Posterior cingulate gyrus (tissue), 11 donors: ENCODE measurements at regions not wholly inside any gene's neighbourhood (a gene's known extent, or its start where the extent isn't known, plus 50 kb on each side); places are given as distances from the start of the nearest gene placed in this dataset.
"Not testable (repeated sequence)": the region's sequence is repeated elsewhere in the genome, so short reads cannot be mapped to it uniquely, and the experiment has no call there.

Source experiments
- DNase-seq, 10 donors: peaks; one replicate each; pipeline versions ENCODE4 v3.0.0 to v3.0.0-alpha.2; 2020 to 2021; ENCODE audit warnings: mixed read lengths in 3 of 10
- intact Hi-C: fragments of 100-400 bp; cut with DNase I; formaldehyde crosslinking; loops from one replicate; pipeline ENCODE4 v1.15.1; 2023

GRCh38 chr10:84626397-84627087, 298.2 kb downstream of the CCSER2 start:
- no peak for DNase-seq
- intact Hi-C loops: no loop called here

DNA sequence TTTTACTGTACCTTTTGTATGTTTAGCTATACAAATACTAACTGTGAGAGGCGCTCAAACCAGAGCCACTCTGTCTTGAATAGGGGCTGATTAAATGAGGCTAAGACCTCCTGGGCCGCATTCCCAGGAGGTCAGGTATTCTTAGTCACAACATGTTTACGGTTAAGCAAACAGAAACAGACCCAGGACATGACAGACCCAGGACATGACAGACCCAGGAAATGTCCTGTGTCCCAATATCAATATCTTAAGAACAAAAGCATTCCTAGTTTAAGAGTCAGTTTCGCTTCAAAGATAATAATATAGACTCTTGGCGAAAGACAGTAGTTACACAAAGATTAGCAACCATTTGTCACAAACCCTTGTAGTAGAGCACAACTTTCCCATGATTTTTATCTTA, 304.5 kb downstream of the CCSER2 start:
- no peak for DNase-seq
- intact Hi-C loops: no loop called here

DNA sequence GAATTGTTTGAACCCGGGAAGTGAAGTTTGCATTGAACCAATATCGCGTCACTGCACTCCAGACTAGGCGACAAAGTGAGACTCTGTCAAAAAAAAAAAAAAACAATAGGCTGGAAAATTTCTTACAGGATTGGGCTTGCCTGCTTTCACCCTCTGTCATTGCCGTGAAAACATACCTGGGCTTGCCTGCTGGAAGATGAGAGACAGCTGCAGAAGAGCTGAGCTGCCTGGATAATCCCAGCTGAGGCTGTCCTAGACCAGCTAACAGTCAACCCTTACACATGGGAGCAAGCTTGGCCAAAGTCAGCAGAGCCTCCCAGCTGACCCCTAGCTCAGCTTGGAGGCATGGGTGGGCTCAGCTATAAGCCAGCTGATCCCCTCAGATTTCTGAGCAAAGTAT, 306.2 kb downstream of the CCSER2 start:
- DNase-seq: no peak
- intact Hi-C loops: no loop called here

- DNase-seq, intact Hi-C loops: not testable (repeated sequence)
Observed at GRCh38 chr10:84650628-84651027, 322.2 kb downstream of the CCSER2 start.

GRCh38 chr10:84654671-84655070, 326.3 kb downstream of the CCSER2 start:
- intact Hi-C loops: no loop called here

GRCh38 chr10:84659027-84659426, 330.6 kb downstream of the CCSER2 start:
- intact Hi-C loops: no loop called here
- no peak for DNase-seq

More at GRCh38 chr10:84654671-84655070, 326.3 kb downstream of the CCSER2 start:
- DNase-seq: no peak

DNA sequence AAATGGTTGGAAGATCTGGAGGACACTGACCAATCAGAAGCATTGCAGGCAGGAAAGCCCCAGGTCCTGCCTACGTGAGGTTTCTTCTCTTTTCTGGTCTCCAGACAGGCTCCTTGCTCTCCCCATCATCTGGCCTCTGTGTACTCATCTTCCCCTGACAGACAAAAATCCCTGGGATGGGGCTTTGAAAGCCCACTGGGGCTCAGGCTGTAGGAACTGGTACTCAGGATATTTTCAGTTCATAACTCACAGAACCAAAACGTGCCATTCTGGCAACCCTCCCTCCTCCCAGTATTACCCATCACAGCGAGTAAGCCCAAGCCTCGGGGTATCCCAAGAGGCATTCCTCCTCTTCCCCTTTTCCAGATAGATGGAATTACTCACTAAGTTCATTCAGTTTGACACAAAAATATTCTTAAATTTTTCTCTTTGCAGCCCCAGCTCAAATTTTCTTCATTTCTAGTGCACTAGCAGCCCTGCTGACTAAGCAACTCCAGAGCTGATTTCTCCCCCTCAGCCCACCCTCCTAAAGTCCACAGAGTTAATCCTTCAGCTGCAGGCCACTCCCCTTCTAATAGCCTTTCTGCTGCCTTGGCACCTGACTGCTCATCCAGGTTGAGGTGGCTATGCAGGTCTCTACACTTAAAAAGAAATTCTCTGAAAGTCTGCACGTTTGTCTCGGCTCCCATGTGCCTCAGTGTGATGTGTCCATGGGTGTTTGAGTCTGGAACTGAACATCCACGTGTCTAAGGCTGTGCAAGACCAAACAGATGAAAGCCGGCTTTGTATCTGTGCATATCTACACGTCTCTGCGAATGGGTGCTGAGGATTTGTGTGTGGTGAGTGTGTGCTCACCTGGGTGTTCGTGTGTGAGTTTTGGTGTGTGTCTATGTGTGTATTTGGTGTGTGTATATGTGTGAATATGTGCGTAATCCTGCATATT, 331.4 kb downstream of the CCSER2 start:
- no peak for DNase-seq
- intact Hi-C loops: no loop called here

- no peak for DNase-seq
- intact Hi-C loops: no loop called here
Observed at GRCh38 chr10:84660450-84661159, 332.2 kb downstream of the CCSER2 start.

- DNase-seq: no peak
- intact Hi-C loops: no loop called here
Observed at GRCh38 chr10:84665211-84665610, 336.8 kb downstream of the CCSER2 start.

- intact Hi-C loops: no loop called here
- DNase-seq: no peak
Observed at GRCh38 chr10:84665883-84666463, 337.6 kb downstream of the CCSER2 start.

DNA sequence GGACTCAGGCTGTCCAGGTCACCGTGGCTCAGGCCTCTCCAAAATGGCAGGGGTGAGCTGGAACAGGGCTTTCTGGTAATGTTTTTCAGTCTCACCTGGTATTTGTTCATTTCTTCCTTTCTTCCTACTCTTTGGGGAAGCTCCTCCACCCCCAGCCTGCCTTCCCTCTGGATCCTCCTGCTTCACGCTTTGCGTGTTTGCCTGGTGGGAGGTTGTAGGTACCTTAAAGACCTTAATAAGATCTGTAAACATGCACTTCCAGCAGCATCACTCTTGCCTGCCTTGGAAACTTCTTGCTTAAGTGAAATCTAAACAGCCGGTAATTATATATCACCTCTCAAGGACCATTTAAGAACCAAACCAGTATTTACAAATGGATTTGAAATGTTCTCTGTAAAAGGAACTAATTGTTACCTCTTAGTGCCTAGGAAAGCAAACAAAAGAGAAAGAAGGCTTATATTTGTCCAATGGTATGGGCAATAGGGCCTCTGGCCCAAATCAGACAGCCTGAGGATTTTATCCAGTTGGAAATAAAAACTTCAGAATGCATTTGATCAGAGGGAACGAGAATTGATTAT, 339.9 kb downstream of the CCSER2 start:
- intact Hi-C loops: no loop called here
- DNase-seq: no peak

DNA sequence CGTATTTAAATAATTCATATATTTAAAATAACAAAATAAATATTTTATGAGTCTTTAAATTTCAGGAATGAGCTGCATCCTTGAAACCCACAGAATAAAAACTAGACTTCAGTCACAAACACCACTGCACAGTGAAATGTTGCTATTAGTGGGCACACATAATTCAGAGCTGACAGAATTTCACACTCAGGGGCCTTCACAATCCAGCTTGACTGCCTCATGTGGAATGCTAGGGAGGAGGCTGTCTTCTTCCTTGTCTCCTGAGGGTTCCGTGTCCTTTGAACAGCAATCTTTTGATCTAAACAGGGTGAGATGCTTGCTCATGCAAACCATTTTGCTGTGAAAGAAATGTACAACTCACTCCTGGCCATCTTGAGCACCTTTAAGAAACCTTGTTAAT, 346.7 kb downstream of the CCSER2 start:
- no peak for DNase-seq
- intact Hi-C loops: no loop called here

DNA sequence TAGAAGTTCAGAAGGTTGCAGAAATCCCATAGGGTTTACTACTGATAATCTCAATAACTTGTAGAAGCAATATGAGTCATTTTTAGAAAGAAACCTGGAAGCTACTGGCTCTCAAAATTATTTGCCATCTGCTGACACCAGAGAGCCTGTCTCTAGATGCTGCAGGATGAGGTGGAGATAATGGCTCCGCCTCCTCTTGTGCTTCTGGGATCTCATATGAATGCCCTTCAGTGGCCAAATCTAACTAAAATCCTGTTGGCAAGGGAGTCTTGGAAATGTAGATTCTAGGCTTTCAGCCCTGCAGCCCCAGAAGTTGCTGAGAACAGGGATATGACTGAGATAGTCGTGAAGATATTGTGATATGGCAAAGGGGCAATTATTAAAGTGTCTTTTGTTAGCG, 348.1 kb downstream of the CCSER2 start:
- DNase-seq: no peak
- intact Hi-C loops: no loop called here

DNA sequence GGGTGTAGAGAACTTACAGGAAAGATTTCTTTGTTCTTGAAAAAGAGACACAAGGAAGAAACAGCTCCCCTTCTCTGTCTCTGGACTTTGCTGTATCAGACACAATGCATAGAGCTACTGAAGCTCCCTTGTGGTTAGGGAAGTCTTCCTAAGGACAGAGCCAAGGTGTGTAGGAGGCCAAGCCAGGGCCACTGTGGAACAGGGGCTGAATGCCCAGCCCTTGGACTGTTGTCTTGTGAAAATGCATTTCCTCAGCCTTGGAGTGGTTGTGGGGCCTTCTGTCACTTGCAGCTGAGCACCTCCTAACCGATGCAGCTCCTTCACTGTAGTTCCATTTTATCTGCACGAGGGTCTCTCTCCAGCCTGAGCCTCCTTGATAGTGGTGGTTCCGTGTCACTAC, 353.4 kb downstream of the CCSER2 start:
- no peak for DNase-seq
- intact Hi-C loops: no loop called here

GRCh38 chr10:84683550-84683949, 355.2 kb downstream of the CCSER2 start:
- DNase-seq: no peak
- intact Hi-C loops: no loop called here

- no peak for DNase-seq
- intact Hi-C loops: no loop called here
Observed at GRCh38 chr10:84683980-84684740, 355.8 kb downstream of the CCSER2 start.

GRCh38 chr10:84685047-84685660, 356.8 kb downstream of the CCSER2 start:
- intact Hi-C loops: no loop called here
- no peak for DNase-seq

DNA sequence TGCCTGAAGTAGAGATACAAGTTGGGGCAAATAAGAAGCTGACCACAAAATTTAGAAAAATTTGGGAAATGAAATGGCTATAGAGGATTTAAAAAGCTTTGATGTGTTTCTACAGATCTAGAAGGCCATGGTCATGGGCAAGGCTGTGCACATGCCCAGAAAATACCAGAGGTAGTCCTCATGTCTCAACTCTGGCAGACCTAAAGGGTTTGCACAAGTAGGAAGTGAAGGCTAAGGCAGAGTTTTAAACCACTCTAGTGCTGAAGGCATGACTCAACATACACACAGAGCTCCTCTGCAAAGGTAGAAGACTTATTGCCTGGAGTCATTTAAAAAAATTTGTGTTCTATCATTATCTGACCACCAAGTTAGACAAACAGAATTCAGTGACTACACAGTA, 364.6 kb downstream of the CCSER2 start:
- intact Hi-C loops: no loop called here

DNA sequence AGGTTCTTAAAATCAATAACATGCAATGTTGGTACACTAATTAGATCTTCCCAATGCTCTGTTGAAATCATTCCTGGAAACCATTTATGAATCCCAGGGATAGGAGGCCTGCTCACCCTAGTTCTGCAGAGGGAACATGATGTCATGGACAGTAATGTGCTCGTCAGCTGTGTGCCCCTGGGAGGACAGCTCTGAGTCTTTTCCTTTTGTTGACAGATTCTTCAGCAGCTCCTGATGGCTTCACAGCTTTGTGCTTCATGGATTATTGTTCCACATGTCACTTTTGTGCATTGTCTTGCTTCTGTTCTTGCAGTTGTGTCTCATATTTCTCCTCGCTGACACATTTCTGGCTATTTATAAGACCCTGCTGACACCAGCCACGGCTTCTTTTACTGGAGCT, 367.5 kb downstream of the CCSER2 start:
- no peak for DNase-seq
- intact Hi-C loops: no loop called here

More for the DNA sequence above, 364.6 kb downstream of the CCSER2 start:
- DNase-seq: no peak
